CD4-positive, alpha-beta T cell treated with Interleukin-12 subunit alpha and Interleukin-12 subunit beta, for 1 hour (primary cell): ENCODE measurements at regions not wholly inside any gene's neighbourhood (a gene's known extent, or its start where the extent isn't known, plus 50 kb on each side); places are given as distances from the start of the nearest gene placed in this dataset.

ENCODE experiments used
- DNase-seq: peaks from one replicate; pipeline ENCODE4 v3.0.0-alpha.2; 2020

DNA sequence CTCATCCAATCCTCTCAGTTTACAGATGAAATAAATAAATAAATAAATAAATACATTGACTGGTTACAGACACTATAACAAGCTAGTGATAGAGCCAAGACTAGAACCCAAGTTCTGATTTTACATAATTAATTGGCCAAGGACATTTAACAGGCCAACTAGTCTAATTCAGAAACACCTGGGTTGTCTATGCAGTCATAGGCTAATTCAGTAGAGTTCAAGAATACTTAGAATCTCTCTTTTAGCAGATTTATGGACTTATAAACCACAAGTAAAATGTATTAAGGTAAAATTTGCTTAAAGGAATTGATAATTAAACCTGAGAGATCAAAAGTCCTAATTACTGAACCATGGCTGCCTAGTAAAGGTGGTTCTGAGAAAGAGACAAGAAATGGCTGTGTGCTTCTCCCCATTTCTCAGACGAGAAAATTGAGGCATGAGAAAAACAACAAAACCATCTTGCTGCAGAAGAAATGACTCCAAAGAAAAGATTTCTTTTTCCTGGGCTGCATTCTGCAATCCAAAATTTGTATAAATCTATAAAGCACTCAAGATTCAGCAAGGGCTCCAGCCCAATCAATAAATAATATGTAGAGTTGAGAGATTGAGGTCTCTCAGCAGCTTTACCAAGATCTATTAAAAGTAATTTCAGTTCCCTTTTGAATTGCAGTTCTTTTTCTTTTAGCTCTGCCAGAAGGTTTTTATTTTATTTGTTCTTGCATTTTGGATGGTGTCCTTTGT lies 98.3 kb downstream of the DUSP10 start:
- no peak for DNase-seq

DNA sequence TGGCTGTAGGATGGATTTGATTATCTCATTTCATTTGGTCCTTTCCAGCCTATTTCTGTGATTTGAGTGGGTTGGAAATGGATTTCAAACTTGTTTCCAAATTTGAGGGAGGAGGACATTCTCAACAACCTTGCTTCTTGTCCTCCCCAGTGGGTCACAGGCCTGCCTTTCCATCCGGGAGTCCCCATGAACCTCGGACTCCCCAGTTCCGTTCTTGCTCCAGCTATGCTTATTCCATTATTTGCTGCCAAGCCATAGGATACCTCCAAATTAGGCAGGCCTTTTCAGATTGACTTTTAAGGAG lies 97.8 kb downstream of the DUSP10 start:
- no peak for DNase-seq

DNA sequence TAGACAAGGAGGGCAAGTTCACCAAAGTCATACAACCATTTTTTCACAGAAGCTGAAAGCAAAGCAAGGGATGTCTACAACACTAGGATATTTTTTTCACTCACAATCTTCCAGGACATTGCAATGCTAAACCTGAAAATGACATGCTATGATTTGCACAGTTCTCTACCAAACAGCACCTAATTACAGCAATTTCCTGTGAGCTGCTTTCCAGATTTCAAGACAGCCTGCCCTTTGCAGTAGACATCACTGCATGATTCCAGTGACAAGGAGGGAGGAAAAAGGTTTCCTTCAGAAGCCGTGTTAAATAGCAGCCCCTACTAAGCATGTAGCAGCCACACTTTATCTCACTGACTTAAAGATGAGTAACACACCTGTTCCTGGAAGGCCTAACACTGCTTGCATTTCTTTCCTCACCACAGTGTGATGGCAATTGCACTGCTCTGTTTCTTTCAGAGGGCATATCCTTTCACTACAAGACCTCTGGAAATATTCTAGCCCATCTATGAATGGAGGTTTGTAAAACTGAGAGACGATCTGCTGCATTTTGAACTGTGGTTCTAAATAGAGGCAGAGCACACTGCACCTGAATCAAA lies 97.1 kb downstream of the DUSP10 start:
- no peak for DNase-seq

DNA sequence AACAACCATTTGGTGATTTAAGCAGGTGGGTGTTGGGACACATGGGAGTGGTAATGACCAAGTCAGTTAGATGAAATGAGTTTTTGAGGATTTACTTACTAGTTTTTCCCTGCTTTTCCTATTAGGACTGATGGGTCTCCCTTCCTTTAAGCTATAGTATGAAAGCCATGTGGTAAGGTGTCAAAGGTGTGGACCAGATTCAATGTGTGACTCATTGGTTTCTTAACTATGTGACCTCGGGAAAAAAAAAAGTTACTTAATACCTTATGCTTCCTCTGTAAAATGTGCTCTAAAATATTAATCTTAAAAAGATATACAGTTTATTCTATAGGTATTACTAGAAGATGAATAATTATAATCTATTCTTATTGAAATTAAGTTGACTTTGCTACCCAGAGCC lies 93.7 kb downstream of the DUSP10 start:
- DNase-seq, result no peak
